Brain microvascular endothelial cell (primary cell): ENCODE measurements at regions not wholly inside any gene's neighbourhood (a gene's known extent, or its start where the extent isn't known, plus 50 kb on each side); places are given as distances from the start of the nearest gene placed in this dataset.

Experiments
- DNase-seq: peaks from one replicate; pipeline ENCODE4 v3.0.0-alpha.2; 2020
- H3K27ac ChIP-seq: fragments of 250-450 bp; sonication (Bioruptor Pico); 2 replicates; pipeline ENCODE4 v1.5.1; 2020; ENCODE audit warnings: mild to moderate bottlenecking, moderate library complexity
- H3K27me3 ChIP-seq: fragments of 250-450 bp; sonication (Bioruptor Pico); replicated peaks from 2 replicates; pipeline ENCODE4 v1.5.1; 2020; ENCODE audit warnings: mild to moderate bottlenecking
- H3K36me3 ChIP-seq: fragments of 250-450 bp; sonication (Bioruptor Pico); replicated peaks from 2 replicates; pipeline ENCODE4 v1.5.1; 2020; ENCODE audit warnings: mild to moderate bottlenecking
- H3K4me3 ChIP-seq: 2 replicates; pipeline ENCODE4 v1.5.1; 2011; ENCODE audit warnings: low read depth, mild to moderate bottlenecking, control low read depth, low read length, moderate library complexity
- CTCF ChIP-seq: IDR thresholded peaks from 2 replicates; pipeline ENCODE4 v1.5.1; 2011; ENCODE audit warnings: low read depth, mild to moderate bottlenecking, moderate library complexity, low read length, control low read depth, inconsistent platforms; ENCODE audit errors: missing control alignments
- in situ Hi-C: cut with HindIII; loops from 2 replicates; pipeline ENCODE4 v1.10.0; 2017; ENCODE audit warnings: low sequenced_read_pairs, low pct_ligation_motif_present

DNA sequence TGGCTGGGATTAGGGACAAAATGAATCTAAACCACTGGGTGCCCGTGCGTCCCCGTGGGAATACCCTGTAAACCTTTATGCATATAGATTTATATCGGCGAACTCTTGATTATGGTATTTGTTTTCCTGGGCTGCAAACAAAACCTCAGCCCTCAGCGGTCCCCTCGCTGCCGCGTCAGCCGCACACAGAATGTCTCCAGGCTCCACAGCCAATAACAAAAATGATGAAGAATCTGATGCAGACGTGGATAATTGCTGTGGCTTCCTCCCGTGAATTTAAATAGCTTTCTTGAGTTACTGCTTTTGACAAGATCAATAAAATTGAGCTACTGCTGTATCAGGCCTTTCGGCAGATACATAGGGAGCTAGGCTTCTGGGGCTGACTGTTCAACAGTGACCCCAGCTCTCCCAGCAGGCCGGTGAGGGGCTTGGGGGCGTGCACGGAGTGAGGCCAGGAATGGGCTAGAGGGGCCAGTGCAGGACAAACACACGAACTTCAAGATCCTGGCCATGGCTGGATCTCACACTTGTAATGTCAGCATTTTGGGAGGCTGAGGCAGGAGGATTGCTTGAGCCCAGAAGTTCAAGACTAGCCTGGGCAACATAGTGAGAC, 125.8 kb upstream of the NCOR2 start:
- in situ Hi-C loops, result no loop called here
- no peaks in the 10 kb centered on the region for H3K36me3 ChIP-seq
- H3K4me3 ChIP-seq, result no peak overlapping the region
- H3K27ac ChIP-seq, result no peak overlapping the region
- TF ChIP-seq CTCF, result no peak
- no peaks in the 10 kb centered on the region for H3K27me3 ChIP-seq
- DNase-seq, result no peak

- no peak overlapping the region for H3K4me3 ChIP-seq
- H3K36me3 ChIP-seq, result no peaks in the 10 kb centered on the region
- TF ChIP-seq CTCF, result no peak
- H3K27me3 ChIP-seq, result no peaks in the 10 kb centered on the region
- no peak for DNase-seq
- in situ Hi-C loops, result no loop called here
- H3K27ac ChIP-seq, result no peak overlapping the region
Observed at GRCh38 chr12:124692443-124692842, 125.0 kb upstream of the NCOR2 start.

GRCh38 chr12:124691429-124691828, 124.0 kb upstream of the NCOR2 start:
- no peaks in the 10 kb centered on the region for H3K27me3 ChIP-seq
- no peak overlapping the region for H3K27ac ChIP-seq
- no peak for DNase-seq
- H3K36me3 ChIP-seq, result no peaks in the 10 kb centered on the region
- no peak for TF ChIP-seq CTCF
- in situ Hi-C loops, result no loop called here
- no peak overlapping the region for H3K4me3 ChIP-seq

- H3K36me3 ChIP-seq, result no peaks in the 10 kb centered on the region
- no peak for TF ChIP-seq CTCF
- in situ Hi-C loops, result no loop called here
- no peaks in the 10 kb centered on the region for H3K27me3 ChIP-seq
- H3K27ac ChIP-seq, result no peak overlapping the region
- no peak overlapping the region for H3K4me3 ChIP-seq
- DNase-seq, result no peak
Observed at GRCh38 chr12:124689631-124690030, 122.2 kb upstream of the NCOR2 start.

- DNase-seq, result no peak
- Histone ChIP-seq H3K27me3 (no peaks in the 10 kb centered on the region), H3K27ac (no peak overlapping the region), H3K36me3 (no peaks in the 10 kb centered on the region), H3K4me3 (no peak overlapping the region)
- in situ Hi-C loops, result no loop called here
- TF ChIP-seq CTCF, result no peak
Observed at GRCh38 chr12:124688356-124688992, 121.1 kb upstream of the NCOR2 start.

DNA sequence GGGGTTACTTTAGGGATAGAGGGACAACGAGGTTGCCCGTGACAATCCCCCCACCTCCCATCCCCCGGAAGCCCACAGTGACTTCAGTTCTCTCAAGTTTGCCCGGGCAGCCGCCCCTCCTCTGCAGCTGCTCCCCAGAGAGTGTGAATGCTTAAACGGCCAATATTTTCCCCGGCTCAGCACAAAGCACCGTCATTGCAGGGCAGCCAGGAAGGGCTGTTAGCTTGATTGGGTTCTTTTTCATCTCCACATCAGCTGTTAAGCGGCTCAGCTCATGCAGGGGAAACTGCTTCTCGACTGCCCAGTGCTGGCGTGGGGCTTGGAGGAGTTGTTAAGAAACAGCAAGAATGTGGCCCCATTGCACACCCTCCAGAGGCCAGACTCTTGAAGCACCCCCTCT, 120.5 kb upstream of the NCOR2 start:
- no peak for DNase-seq
- in situ Hi-C loops, result no loop called here
- TF ChIP-seq CTCF, result no peak

More for the DNA sequence above, 120.5 kb upstream of the NCOR2 start:
- Histone ChIP-seq H3K27ac (no peak overlapping the region), H3K36me3 (no peaks in the 10 kb centered on the region), H3K4me3 (no peak overlapping the region), H3K27me3 (no peaks in the 10 kb centered on the region)
